VCaP (cell line): ENCODE measurements at regions not wholly inside any gene's neighbourhood (a gene's known extent, or its start where the extent isn't known, plus 50 kb on each side); places are given as distances from the start of the nearest gene placed in this dataset.

Experiments
- H3K27ac ChIP-seq: fragments of 450-650 bp; 2 replicates; pipeline ENCODE4 v1.5.1; 2017
- TF ChIP-seq, protein P1 (sequence below): fragments of 450-650 bp; conservative IDR thresholded peaks from 2 replicates; pipeline ENCODE4 v1.5.1; 2017; ENCODE audit warnings: mild to moderate bottlenecking, moderate library complexity

DNA sequence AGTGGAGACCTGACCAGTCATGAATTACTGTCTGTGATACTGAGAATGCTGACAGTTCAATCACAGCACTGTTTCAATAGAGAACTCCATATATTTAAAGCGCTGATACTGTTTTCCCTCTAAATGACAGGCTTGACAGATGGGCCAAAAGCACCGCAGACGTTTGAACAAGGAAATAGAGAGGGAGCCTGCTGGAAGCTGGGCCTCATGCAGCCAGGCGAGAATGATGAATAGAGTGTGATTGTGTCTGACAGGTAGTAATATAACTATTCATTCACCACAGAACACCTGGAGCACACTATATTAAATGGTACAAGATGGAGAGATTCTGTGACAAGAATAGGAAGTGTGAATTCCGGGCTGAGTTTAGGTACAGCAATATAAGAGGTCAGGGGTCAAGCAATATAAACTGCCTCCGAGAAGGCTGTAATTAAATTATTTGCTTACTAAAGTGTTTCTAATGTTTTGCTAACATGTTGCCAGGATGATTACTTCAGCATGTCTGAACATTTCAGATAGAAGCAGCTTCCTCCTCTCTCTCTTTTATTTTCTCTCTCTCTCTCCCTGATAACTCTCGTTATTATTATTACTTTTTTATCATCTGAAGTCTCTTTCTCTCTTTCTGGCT, 297.7 kb downstream of the CSNK1G3 start:
- TF ChIP-seq, protein P1, sequence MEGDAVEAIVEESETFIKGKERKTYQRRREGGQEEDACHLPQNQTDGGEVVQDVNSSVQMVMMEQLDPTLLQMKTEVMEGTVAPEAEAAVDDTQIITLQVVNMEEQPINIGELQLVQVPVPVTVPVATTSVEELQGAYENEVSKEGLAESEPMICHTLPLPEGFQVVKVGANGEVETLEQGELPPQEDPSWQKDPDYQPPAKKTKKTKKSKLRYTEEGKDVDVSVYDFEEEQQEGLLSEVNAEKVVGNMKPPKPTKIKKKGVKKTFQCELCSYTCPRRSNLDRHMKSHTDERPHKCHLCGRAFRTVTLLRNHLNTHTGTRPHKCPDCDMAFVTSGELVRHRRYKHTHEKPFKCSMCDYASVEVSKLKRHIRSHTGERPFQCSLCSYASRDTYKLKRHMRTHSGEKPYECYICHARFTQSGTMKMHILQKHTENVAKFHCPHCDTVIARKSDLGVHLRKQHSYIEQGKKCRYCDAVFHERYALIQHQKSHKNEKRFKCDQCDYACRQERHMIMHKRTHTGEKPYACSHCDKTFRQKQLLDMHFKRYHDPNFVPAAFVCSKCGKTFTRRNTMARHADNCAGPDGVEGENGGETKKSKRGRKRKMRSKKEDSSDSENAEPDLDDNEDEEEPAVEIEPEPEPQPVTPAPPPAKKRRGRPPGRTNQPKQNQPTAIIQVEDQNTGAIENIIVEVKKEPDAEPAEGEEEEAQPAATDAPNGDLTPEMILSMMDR = no peak
- peak overlapping the region; percentile 22; the same call in 1 of the 2 replicates for H3K27ac ChIP-seq

- TF ChIP-seq, protein P1 = no peak
- H3K27ac ChIP-seq = peak overlapping the region; percentile 63
Observed at GRCh38 chr5:123808461-123809380, 296.7 kb downstream of the CSNK1G3 start.

GRCh38 chr5:123807177-123807945, 295.4 kb downstream of the CSNK1G3 start:
- H3K27ac ChIP-seq = peak overlapping the region; percentile 63

DNA sequence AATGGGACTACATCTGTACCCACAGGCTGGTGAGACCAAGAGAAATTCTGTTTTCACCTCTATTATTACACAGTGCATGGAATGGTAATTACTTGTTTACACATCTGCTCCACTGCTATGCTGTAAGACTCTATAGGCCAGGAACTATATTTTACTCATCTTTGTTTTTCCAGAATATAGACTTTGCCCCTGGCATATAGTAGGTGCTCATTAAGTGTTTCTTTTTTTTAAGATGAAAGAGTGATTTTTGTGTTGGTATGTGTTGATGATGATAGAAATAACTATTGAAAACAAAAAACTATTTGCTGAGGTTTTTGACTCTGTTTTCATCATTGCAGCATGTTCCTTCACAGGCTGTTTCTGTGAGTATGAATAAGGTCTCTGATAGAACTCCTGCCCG, 294.7 kb downstream of the CSNK1G3 start:
- peak overlapping the region; percentile 63 for H3K27ac ChIP-seq

More at GRCh38 chr5:123807177-123807945, 295.4 kb downstream of the CSNK1G3 start:
- TF ChIP-seq, protein P1 = no peak

GRCh38 chr5:123805300-123805699, 293.3 kb downstream of the CSNK1G3 start:
- H3K27ac ChIP-seq = no peak overlapping the region
- TF ChIP-seq, protein P1 = no peak

More for the DNA sequence above, 294.7 kb downstream of the CSNK1G3 start:
- TF ChIP-seq, protein P1 = no peak

- H3K27ac ChIP-seq = no peak overlapping the region
- TF ChIP-seq, protein P1 = no peak
Observed at GRCh38 chr5:123803359-123803758, 291.4 kb downstream of the CSNK1G3 start.
